NCI-H2081 (cell line): ENCODE measurements at regions not wholly inside any gene's neighbourhood (a gene's known extent, or its start where the extent isn't known, plus 50 kb on each side); places are given as distances from the start of the nearest gene placed in this dataset.
A peak's percentile ranks its signal among the peaks of the same experiment; 100 is the strongest.

Experiments
- DNase-seq, 2 experiments: peaks; one replicate each; lab custom pipeline; 2025; lab: John Stamatoyannopoulos, UW

DNA sequence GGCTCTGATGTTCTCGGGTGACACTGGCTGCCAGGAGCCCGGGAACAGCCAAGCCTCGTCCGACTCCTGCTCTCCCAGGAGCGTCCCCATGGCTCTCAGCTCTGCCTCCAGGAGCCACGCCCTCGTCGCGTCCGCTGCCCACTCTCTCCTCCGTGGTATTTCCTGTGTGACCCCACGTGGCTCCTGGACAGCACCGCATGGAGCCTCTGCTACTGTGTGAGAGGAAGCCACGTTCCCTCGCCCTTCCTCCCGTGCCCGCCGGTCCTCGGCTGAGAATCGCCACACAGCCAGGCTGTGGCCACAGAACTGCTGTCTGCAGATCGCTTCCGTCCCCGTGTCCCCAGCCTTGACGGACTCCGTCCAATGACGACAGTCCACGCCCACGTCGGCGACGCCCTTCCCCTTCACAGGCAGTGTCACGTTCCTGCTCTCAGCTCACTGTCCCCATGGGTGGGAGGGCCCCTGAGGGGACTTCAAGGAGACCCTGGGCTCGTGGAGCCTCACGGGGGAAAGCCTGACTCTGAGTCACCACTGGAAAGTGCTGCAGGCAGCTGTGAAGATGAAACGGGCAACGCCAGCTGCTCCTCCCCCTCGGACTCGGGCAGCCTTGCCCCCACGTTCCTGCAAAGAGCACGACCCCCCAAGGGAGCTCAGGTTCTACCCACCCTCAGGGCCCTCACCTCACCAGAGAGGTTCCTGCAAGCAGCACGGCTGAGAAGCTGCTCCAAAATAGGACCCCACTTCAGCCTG is 458.5 kb downstream of the BRD1 start:
- no peak for DNase-seq

DNA sequence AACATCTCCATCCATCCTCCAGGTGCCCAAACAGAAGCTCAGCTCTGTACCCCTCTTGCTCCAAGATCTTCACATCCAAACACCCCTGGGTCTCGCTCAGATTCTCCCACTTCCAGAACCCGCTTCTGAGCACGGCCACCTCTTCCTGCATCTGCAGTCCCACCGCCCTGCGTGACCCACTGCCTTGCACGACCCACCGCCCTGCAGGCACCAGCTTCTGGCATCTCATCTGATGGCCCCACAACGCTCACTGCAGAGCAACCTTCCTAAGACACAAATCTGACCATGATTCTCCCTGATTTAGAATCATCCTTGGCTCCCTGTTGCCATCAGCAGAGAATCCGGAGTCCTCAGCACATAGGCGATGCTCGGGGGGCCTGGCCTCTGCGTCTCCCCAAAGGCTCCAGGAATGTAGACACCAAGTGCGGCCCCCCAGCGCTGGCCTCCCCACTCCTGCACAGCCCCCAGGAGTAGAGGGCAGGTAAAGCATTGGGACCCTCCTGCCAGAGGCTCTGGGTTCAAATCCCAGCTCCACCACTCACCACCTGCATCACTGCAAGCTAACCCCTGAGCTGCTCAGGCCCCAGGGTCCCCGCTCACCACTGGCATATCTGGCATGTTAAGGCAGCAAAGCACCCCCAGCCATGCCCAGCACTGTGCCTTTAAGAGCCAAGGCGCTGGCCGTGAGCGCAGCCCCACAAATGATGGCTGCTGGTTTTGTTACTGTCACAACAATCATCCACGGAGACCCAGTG is 459.3 kb downstream of the BRD1 start:
- DNase-seq = no peak

- DNase-seq = no peak
These were observed 460.5 kb downstream of the BRD1 start for GRCh38 chr22:49367041-49367697.

- DNase-seq = no peak
These were observed 461.2 kb downstream of the BRD1 start for GRCh38 chr22:49366437-49366836.

DNA sequence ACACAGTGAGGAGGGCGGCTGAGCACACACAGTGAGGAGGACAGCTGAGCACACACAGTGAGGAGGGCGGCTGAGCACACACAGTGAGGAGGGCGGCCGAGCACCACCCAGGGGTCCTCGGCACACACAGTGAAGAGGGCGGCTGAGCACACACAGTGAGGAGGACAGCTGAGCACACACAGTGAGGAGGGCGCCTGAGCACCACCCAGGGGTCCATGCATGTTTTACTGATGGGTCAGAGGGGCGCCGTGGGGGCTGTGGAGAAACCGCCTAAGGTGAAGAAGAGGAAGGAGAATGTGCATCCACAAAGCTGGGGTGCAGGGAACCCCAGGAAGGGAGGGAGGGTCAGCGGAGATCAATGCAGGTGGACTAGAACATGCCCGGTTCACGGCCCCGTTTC is 461.8 kb downstream of the BRD1 start:
- DNase-seq = peak; percentile 60 to 70

- no peak for DNase-seq
These were observed 462.4 kb downstream of the BRD1 start for GRCh38 chr22:49365191-49365837.

GRCh38 chr22:49364398-49364797 is 463.3 kb downstream of the BRD1 start:
- DNase-seq = no peak

GRCh38 chr22:49363526-49364230 is 464.0 kb downstream of the BRD1 start:
- no peak for DNase-seq

GRCh38 chr22:49362211-49362839 is 465.3 kb downstream of the BRD1 start:
- DNase-seq = peak; percentile 31 to 72

- DNase-seq = no peak
These were observed 466.5 kb downstream of the BRD1 start for GRCh38 chr22:49361164-49361563.

GRCh38 chr22:49360746-49361145 is 466.9 kb downstream of the BRD1 start:
- DNase-seq = no peak

DNA sequence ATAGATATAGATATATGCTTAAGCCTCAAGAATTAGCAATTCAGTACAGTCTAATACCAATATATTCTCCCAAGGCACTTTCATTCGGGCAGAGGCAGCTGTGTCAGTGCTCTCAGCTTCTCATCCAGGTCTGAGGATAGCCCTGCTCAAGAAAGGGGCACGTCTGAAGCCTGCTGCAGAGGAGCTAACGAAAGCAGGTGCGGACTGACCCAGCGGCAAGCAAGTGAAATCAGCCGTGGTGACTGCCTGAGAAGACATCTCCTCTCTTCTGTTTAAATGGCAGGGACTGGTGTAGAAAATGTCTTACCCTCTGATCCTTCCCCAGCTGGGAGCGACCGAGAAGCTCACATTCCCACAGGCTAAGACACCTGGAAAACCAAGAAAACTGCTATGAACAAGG is 468.6 kb downstream of the BRD1 start:
- no peak for DNase-seq

DNA sequence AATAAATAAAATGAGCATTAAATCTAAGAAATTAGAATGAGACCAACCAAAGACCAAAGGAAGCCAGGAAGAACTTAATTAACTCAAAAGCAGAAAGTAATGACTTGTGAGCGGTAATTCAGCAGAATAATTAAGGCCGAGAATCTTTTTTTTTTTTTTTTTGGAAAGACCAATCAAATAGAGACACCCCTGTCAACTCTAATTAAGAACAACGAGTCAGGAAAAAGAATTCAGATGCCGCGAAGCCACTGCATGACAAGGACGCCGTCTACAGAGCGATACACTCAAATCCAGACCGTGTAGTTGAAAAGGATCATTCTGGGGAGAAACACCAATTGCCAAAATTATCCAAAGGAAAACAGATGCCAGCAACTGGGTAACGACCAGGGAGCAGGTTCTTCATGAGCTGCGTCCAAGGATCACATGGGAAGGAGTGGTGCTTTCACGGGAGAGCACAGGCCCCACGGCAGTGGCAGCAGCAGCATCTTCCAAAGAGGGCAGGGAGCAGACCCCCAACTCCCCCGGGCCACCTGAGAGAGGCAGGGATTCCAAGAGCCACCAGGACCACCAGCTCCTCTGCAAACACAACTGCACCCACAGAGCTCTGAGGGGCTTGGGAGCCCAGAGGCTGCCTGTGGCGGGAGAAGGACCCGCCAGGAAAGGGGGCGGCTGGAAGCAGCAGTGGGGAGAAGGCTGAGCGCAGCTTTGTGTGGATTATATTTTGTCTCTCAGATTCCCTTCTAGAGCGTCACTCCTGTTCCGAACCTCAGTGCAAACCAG is 469.8 kb downstream of the BRD1 start:
- no peak for DNase-seq

- no peak for DNase-seq
These were observed 471.2 kb downstream of the BRD1 start for GRCh38 chr22:49356428-49356827.

- no peak for DNase-seq
These were observed 472.3 kb downstream of the BRD1 start for GRCh38 chr22:49355211-49355920.

DNA sequence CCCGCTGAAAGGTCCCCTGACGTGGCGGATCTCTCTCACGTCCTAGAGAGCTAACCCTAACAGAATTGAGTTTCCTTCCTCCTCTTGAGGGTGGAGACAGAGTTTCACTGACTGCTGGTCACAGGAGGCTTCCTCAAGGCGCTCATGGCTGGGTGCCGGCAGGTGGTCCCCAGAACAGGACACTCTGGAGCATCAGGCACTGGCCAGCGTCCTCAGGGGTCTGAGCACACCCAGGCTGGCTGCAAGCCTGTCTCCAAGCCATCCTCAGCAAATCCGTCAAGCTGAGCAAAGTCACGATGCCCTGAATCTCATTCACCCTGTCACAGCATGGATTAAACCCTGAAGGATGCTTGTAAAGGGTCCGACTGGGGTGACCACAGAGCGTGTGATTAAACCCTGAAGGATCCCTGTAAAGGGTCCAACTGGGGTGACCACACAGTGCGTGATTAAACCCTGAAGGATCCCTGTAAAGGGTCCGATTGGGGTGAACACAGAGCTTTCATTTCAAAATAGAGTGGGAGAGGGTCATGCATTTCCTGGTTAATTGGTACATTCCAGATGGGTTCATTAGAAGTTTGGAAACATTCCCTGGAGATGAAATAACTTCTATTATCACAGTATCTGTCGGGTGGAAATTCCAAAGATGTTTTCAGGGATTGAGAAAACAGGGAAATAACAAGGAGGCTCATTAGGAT is 473.0 kb downstream of the BRD1 start:
- DNase-seq = no peak

GRCh38 chr22:49353235-49353634 is 474.4 kb downstream of the BRD1 start:
- DNase-seq = no peak

GRCh38 chr22:49352361-49353169 is 475.1 kb downstream of the BRD1 start:
- no peak for DNase-seq
